Ecto neural progenitor cell (in vitro differentiated cells): ENCODE measurements at regions not wholly inside any gene's neighbourhood (a gene's known extent, or its start where the extent isn't known, plus 50 kb on each side); places are given as distances from the start of the nearest gene placed in this dataset.
"Not testable (repeated sequence)": the region's sequence is repeated elsewhere in the genome, so short reads cannot be mapped to it uniquely, and the experiment has no call there.

Experiments
- DNase-seq: peaks from one replicate; pipeline ENCODE4 v3.0.0-alpha.2; 2018; ENCODE audit warnings: low spot score

DNA sequence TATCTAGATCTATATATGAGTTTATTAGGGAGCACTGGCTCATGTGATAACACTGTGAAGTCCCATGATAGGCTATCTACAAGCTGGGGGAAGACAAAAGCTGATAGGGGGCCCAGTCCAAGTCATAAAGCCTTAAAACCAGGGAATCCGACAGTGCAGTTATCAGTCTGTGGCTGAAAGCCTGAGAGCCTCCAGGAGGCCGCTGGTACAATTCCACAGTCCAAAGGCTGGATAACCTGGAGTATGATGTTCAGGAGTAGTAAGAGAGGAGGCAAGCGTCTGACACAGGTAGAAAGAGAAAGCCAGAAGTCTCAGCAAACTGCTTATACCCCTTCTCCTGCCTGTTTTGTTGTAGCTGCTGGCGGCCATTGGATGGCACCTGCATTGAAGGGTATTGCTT lies 177.6 kb upstream of the SPRY1 start:
- DNase-seq: no peak

DNA sequence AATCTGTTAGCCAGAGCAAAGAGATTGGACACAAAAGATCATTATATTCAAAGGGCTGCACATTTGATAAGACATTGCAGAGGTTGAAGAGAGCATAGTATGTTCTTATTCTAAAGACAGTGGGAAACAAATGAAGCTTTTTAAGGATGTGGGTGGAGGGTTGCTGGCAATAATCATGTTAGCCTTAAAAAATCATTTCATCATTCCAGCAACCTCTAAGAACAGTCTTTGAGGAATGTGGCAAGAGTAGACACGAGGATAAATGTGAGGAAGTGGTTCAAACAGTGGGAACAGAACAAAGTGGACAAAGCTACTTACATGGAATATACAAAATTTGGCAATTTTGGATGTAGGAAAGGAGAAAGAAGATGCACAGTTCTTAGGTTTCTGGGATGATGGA lies 167.3 kb upstream of the SPRY1 start:
- no peak for DNase-seq

DNA sequence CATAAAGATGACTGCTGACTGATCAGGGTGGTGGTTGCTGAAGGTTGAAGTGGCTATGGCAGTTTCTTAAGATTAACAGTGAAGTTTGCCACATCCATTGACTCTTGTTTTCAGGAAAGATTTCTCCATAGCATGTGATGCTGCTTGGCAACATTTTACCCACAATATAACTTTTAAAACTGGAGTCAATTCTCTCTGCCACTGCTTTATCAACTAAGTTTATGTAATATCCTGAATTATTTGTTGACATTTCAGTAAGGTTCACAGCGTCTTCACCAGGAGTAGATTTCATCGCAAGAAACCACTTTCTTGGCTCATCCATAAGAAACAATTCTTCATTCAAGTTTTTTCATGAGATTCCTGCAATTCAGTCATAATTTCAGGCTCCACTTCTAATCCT lies 166.5 kb upstream of the SPRY1 start:
- no peak for DNase-seq

DNA sequence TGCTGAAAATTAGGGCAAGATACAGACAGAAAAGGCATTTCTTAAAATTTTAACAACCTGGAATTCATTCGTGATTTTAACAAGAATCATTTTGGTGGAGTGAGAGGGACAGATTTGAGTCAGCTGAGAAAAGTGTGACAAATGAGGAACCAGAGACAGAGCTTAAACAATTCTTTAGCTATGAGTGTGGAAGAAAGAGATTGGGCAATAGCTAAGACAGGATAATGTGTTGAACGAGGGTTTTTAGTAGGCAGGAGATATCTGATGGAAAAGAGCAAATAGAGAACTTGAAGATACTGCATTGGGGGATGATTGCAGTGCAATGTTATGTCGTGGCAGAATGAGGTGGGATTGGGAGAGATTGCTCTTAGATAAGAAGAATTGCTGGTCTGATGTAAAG lies 164.2 kb upstream of the SPRY1 start:
- no peak for DNase-seq

DNA sequence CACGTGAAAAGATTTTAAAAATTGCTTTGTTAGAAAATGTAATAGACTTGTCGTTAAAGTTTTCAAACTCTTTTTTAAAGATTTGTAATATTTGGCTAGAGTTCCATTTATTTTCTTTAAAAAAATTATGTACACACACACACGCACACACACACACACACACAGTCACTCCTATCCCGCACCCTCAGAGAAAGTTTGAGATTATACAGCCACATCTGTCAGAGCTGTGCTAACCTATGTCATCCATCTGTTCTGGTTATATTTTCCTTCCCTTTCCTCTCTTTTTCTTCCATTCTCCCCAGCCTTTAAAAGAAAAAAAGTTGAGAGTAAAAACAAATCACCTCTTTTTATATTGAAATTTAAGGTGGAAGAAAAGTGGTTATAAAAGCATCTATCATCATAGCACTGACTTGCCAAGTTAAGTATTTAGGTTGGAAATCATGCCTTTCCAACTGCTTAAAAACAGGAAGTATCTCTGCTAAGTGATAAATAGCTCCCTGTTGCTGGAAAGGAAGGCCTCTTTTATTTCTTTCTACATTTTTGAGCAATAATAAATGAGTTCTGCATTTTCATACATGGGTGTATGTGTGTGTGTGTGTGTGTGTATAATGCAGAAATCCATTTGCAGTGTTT lies 163.3 kb upstream of the SPRY1 start:
- DNase-seq: no peak

- DNase-seq: no peak
Observed at GRCh38 chr4:123234955-123235354, 161.6 kb upstream of the SPRY1 start.

- no peak for DNase-seq
Observed at GRCh38 chr4:123235431-123235830, 161.2 kb upstream of the SPRY1 start.

DNA sequence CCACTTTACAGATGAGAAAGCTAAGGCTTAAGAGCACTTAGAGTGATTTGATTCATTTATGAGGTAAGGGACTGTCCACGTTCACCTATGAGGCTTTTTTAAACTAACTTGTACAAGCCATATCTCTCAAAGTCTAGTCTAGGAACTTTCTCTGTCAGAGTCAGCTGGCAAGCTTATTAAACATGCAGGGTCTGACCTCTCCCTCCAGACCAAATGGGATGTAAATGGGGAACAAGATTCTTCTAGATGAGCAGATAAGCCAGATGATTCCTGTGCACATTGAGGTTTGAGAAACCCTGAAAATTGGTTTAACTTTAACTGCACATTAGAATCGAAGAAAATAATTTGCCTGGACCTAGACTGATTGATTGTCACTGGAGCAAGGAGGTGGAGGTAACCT lies 160.0 kb upstream of the SPRY1 start:
- no peak for DNase-seq

GRCh38 chr4:123240286-123240685 lies 156.3 kb upstream of the SPRY1 start:
- not testable (repeated sequence) for DNase-seq

DNA sequence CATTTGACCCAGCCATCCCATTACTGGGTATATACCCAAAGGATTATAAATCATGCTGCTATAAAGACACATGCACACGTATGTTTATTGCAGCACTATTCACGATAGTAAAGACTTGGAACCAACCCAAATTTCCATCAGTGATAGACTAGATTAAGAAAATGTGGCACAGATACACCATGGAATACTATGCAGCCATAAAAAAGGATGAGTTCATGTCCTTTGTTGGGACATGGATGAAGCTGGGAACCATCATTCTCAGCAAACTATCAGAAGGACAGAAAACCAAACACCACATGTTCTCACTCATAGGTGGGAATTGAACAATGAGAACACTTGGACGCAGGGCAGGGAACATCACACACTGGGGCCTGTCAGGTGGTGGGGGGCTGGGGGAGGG lies 153.4 kb upstream of the SPRY1 start:
- DNase-seq: not testable (repeated sequence)

DNA sequence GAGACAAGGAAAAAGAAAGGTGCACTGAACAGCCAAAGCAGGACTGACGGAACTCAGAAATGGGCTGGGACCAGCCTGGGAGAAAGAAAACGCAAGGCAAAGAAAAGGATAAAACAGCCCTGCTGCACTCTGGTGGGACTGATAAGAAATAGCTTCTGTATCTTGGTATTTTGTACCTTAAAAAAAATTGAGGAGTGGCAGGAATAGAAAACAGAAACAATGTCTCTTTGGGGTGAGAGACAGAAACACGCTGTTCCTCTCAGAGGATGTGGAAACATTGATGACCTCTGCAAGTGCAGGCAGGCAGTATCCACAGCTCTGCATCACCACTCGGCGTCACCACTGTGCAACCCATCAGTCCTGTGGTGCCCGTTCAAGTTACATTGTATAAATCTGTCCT lies 152.5 kb upstream of the SPRY1 start:
- no peak for DNase-seq

DNA sequence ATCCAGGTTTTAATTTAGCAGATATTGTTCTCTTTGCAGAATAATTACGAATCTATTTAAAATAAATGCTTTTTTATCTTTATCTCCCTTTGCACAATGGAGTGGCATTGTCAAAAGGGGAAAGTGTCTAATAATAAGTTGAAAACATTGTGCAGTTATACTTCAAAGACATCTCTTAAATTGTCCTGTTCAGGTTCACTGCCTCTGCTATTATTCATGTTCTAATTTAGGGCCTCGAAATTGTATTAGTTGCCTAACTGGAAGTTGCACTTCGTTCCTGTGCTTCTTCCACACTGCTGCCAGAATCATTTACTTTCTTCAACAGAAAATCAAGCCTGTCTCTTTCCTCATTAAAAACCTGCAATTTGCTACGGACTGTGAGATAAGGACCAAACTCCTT lies 150.5 kb upstream of the SPRY1 start:
- no peak for DNase-seq

DNA sequence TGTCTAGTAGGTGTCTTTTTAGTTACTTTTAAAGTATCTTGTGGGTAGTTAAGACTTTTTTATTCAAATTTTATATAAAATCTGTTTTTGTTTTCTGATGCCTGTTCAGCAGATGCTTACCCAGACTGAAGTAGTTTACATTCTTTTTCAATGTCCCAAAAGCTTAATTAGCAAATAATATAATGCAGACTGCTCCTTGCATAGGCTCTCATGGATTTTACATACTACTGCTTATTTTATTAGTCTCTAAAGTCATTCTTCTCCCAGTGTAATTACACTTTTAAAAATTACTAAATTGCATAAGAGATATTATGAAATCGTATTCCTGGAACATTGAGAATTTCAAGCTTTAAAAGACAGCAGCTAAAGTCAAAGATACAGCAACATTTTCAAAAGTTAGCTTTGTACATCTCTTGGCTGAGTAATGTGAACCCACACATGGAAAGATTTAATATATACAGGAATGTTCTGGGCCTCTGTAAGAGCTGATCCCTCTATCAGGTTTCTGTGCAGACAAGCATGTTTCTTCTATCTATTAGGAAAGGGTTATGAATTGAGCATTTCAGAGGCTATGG lies 148.4 kb upstream of the SPRY1 start:
- no peak for DNase-seq

GRCh38 chr4:123249821-123250220 lies 146.8 kb upstream of the SPRY1 start:
- DNase-seq: no peak

DNA sequence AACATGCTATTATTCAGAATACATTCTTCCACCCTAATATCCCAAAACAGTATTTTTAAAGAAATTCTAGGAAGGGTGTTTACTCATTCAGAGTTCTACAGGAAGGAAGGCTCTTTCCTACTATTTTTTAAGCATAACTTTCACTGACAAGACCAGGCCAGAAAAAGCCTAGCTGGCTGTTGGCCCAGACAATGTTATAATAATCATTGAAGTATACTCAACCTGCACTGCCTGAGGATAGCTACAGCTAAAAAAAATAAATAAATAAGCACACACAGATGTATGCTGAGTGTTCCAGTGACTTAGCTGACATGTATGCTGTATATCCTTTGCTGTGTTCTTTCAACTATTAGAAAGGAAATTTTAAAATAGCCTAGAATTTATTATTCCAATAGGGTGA lies 145.8 kb upstream of the SPRY1 start:
- DNase-seq: no peak

GRCh38 chr4:123255971-123256370 lies 140.6 kb upstream of the SPRY1 start:
- DNase-seq: no peak

DNA sequence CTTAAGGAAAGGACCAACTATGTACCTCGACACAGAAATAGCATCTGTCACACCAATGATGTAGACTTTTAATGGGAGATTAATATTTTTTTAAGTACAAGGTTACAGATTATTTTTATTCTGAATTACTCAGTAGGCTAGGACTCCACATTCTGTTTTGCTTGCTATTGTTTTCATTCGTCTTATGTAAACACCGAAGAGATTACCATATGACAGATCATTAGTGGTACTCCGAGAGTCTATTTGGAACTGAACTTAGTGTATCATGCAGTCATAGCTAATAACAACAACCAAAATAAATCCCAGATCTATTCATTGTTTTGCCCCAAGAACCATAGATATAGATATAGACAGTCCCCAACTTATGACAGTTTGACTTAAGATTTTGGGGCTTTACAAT lies 139.7 kb upstream of the SPRY1 start:
- no peak for DNase-seq

- DNase-seq: no peak
Observed at GRCh38 chr4:123257591-123257990, 139.0 kb upstream of the SPRY1 start.

- no peak for DNase-seq
Observed at GRCh38 chr4:123259676-123260646, 136.6 kb upstream of the SPRY1 start.

DNA sequence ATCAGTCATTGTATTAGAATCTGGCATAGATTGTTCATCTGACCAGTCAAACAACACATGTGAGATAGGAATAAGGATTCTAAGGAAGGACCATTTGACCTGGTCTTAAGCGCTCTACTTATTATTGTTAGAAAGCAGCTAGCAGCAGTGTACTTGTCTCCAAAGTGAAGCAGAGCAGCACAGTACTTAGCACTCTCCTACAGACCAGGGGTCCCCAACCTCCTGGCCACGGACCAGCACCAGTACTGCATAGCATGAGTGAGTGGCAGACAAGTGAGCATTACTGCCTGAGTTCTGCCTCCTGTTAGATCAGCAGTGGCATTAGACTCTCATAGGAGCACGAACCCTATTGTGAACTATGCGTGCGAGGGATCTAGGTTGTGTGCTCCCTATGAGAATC lies 135.9 kb upstream of the SPRY1 start:
- DNase-seq: no peak

DNA sequence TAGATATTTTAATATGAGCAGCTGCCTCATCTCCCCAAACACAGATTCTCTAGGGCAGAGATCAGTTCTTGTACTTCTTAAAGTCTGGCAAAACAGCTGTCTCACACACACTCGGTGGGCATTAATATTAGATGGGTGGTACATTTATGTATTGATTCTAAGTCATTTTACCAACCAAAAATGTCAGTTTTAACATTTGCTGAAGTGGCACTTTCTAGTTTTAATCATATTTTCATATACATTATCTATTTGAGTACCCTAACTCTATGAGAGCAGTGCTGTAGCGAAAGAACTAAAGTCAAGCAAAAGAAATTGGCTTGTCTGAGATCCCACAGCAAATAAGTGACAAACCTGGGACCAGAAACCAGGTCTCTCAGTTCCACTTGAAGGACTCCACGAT lies 134.5 kb upstream of the SPRY1 start:
- no peak for DNase-seq

- DNase-seq: no peak
Observed at GRCh38 chr4:123265443-123265842, 131.2 kb upstream of the SPRY1 start.

DNA sequence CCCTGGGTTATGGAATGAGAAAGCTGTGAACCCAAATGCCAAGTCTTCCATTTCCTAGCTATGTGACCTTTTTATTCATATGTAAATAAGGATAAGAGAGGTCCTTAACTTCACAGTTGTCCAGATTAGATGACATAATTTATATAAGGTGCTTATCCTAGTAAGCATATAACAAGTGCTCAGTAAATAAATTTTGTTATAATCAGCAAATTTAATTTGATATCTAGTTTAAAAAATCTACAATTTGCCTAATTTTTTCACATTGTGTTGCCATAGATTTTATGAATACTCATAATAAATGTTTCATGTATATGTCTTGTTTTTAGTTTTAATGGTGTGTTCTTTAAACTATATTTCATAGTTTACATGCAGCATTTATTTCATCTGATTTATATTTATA lies 130.4 kb upstream of the SPRY1 start:
- DNase-seq: no peak
